Embryonic facial prominence (tissue), 1 donor: ENCODE measurements at regions not wholly inside any gene's neighbourhood (a gene's known extent, or its start where the extent isn't known, plus 50 kb on each side); places are given as distances from the start of the nearest gene placed in this dataset.
"Not testable (repeated sequence)": the region's sequence is repeated elsewhere in the genome, so short reads cannot be mapped to it uniquely, and the experiment has no call there.

Experiments
- DNase-seq: peaks from one replicate; pipeline ENCODE4 v3.0.0-alpha.2; 2016; ENCODE audit errors: extremely low spot score

DNA sequence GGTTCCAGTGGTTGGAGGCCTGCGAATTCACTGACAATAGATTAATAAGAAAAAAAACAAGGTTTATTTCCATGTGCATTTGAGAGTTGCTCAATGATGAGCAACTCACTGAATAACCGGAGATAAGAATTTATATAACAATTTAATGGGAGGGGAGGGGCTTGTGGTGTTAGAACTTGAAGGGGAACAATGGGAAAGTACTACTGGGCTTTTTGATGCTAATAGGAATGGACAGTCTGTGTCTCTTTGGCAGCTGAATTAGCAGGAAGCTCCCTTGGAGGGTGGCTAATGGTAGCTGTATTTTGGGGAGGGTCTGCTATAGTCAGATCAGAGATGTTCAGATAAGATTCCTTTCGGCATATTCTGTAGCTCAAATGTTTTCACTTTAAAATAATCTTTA lies 62.4 kb upstream of the GMDS start:
- DNase-seq, result no peak

DNA sequence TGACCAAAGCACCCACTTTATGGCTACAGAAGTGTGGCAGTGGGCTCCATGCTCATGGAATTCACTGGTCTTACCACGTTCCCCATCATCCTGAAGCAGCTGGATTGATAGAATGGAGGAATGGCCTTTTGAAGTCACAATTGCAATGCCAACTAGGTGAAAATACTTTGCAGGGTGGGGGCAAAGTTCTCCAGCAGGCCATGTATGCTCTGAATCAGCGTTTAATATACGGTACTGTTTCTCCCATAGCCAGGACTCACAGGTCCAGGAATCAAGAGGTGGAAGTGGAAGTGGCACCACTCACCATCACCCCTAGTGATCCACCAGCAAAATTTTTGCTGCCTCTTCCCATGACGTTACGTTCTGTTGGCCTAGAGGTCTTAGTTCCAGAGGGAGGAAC lies 60.5 kb upstream of the GMDS start:
- no peak for DNase-seq

DNA sequence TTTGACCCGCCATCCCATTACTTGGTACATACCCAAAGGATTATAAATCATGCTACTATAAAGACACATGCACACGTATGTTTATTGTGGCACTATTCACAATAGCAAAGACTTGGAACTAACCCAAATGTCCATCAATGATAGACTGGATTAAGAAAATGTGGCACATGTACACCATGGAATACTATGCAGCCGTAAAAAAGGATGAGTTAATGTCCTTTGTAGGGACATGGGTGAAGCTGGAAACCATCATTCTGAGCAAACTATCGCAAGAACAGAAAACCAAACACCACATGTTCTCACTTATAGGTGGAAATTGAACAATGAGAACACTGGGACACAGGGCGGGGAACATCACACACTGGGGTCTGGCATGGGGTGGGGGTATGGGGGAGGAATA lies 57.1 kb upstream of the GMDS start:
- DNase-seq, result not testable (repeated sequence)

DNA sequence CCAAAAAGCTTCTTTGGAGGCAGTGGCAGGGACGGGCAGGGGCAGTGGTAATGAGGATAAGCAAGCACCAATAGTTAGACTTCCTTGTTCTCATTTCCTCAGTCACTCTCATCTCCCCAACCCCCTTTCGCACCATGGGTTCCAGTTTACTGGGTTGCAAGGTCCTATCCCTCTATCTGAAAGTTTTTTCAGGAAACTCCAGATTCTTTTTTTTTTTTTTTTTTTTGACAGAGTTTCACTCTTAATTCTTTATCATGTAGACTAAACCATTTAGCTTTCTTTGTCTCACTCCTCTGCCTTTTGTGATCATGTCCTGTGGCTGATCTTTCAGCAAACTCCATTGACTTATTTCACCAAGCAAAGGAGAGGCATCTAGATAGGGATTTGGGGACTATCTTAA lies 51.4 kb upstream of the GMDS start:
- DNase-seq, result no peak
